ENCODE measurements at regions not wholly inside any gene's neighbourhood (a gene's known extent, or its start where the extent isn't known, plus 50 kb on each side); places are given as distances from the start of the nearest gene placed in this dataset.

DNA sequence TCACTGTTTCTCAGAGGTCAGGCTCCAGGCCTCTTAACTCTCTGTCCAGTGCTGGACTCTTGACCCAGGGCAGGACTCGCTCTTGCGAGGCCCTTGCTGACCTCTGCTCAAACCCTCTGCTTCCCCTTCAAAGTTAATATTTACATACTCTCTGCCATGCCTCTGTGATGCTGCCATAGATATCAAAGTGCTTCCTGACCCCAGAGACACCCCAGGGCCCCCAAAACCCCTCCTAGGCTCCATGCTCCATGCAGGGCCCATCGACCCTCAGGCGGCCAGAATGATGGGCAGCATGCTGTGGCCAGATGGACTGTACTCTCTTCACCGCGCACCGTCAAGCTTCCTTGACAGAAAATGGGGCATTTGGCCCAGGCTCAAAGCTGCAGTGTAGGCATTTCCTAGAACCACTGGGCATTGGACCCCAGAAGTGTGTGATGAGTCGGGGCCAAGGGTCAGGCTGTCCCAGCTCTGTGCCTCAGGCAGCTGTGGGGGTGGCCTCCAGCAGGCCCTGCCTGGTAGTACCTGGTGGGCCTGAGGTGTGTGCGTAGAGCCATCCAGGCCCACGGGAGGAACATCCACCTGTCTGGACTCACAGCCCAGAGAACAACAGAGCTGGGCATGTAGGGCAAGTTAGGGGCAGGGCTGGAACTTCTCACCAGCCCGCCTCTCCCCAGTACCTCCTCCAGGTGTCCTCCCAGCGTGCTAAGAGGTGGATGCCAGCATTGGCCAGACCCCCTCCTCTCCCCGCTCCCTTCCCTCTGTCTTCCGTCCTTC, 142.8 kb downstream of the VEGFA start:
- Histone ChIP-seq H3K9me3 (ENCODE audit: control insufficient read depth, low read depth, low read length) (no peaks in the 10 kb centered on the region), H3K79me2 (ENCODE audit: insufficient read depth, low read length) (no peaks in the 10 kb centered on the region), H4K91ac (ENCODE audit: insufficient read length, low read depth, low read length) (no peak overlapping the region), H2BK15ac (ENCODE audit: low read depth, low read length) (no peak overlapping the region), H2BK12ac (ENCODE audit: insufficient read length, low read depth, low read length) (no peak overlapping the region), H3K9ac (ENCODE audit: extremely low read depth, insufficient read length, low read length) (no peak overlapping the region), H2AFZ (ENCODE audit: low read length) (no peak overlapping the region), H2BK5ac (ENCODE audit: insufficient read length, low read length) (no peak overlapping the region), H4K20me1 (ENCODE audit: control insufficient read depth, insufficient read depth, insufficient read length) (no peaks in the 10 kb centered on the region), H3T11ph (ENCODE audit: low read length) (no peak overlapping the region), H4K8ac (replicated peaks; ENCODE audit: insufficient read length, low read depth, low read length) (no peak overlapping the region), H2AK5ac (ENCODE audit: insufficient read length, low read length) (no peak overlapping the region), H3K27me3 (ENCODE audit: insufficient read depth, low read length) (no peaks in the 10 kb centered on the region), H2BK20ac (ENCODE audit: low read depth, low read length, poor library complexity, severe bottlenecking) (no peak overlapping the region), H3K18ac (ENCODE audit: insufficient read length, low read depth, low read length) (no peak overlapping the region), H3K4me2 (ENCODE audit: insufficient read depth, insufficient read length, low read length) (no peak overlapping the region), H3K4me1 (ENCODE audit: insufficient read depth, low read length) (peaks cover 3% of the 10 kb centered on the region; the same call in 1 of the 2 replicates), H3K14ac (ENCODE audit: insufficient read depth, low read length) (no peak overlapping the region), H4K5ac (ENCODE audit: insufficient read length, low read depth, low read length) (no peak overlapping the region), H3K27ac (ENCODE audit: insufficient read length, low read depth, low read length) (no peak overlapping the region), H3K56ac (ENCODE audit: insufficient read length, low read depth, low read length) (no peak overlapping the region), H3K4ac (ENCODE audit: low read depth, low read length) (no peak overlapping the region), H2BK120ac (ENCODE audit: low read depth, low read length, poor library complexity, severe bottlenecking) (no peak overlapping the region), H3K23ac (ENCODE audit: insufficient read length, low read depth, low read length) (no peak overlapping the region), H3K79me1 (ENCODE audit: insufficient read depth, low read depth, low read length, poor library complexity, severe bottlenecking) (no peaks in the 10 kb centered on the region), H3K23me2 (ENCODE audit: insufficient read length, low read depth, low read length, poor library complexity, severe bottlenecking) (no peaks in the 10 kb centered on the region)
- peak; percentile 51 for DNase-seq
- no peaks in the 10 kb centered on the region for H3K36me3 Mint-ChIP-seq (ENCODE audit: insufficient read depth in 1 of 3, low read depth in 3 of 3)
- peak overlapping the region in 1 of 3 experiments; percentile 93; a peak in 3 of 7 replicates for H3K27ac Mint-ChIP-seq
- no peaks in the 10 kb centered on the region; a peak in 1 of 5 replicates for H3K9me3 Mint-ChIP-seq
- no peaks in the 10 kb centered on the region; the same call in 1 of the 2 replicates for H3K27me3 Mint-ChIP-seq (ENCODE audit: low read depth)
- peaks cover 38 to 50% of the 10 kb centered on the region in 2 experiments for H3K4me1 Mint-ChIP-seq
- no CpG with 5 or more reads among the region's 14 CpGs for WGBS (ENCODE audit: extremely low coverage, insufficient read length, low lambda C conversion rate)
- TF ChIP-seq, protein P1, sequence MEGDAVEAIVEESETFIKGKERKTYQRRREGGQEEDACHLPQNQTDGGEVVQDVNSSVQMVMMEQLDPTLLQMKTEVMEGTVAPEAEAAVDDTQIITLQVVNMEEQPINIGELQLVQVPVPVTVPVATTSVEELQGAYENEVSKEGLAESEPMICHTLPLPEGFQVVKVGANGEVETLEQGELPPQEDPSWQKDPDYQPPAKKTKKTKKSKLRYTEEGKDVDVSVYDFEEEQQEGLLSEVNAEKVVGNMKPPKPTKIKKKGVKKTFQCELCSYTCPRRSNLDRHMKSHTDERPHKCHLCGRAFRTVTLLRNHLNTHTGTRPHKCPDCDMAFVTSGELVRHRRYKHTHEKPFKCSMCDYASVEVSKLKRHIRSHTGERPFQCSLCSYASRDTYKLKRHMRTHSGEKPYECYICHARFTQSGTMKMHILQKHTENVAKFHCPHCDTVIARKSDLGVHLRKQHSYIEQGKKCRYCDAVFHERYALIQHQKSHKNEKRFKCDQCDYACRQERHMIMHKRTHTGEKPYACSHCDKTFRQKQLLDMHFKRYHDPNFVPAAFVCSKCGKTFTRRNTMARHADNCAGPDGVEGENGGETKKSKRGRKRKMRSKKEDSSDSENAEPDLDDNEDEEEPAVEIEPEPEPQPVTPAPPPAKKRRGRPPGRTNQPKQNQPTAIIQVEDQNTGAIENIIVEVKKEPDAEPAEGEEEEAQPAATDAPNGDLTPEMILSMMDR (conservative IDR thresholded peaks at IDR 0.05): peak; percentile 16; the same call in 1 of the 3 replicates
- H3K4me3 Mint-ChIP-seq: no peak overlapping the region
